ENCODE measurements at regions not wholly inside any gene's neighbourhood (a gene's known extent, or its start where the extent isn't known, plus 50 kb on each side); places are given as distances from the start of the nearest gene placed in this dataset.

DNA sequence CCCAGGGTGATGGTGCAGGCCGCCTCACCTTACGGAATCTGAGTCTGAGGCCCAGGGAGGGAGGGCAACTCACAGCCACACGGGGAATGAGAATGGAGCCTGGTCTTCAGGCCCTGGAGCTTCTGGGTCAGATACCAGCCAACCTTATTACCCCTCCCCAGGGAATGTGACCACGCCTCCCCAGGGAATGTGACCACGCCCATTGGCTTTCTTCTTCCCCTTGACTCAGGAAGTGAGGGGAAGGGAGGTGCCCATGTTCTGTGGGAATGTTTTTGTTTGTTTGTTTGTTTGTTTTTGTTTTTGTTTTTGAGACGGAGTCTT, 57.5 kb upstream of the RBFOX2 start:
- H2AFZ ChIP-seq (ENCODE audit: low read length) = no peak overlapping the region

DNA sequence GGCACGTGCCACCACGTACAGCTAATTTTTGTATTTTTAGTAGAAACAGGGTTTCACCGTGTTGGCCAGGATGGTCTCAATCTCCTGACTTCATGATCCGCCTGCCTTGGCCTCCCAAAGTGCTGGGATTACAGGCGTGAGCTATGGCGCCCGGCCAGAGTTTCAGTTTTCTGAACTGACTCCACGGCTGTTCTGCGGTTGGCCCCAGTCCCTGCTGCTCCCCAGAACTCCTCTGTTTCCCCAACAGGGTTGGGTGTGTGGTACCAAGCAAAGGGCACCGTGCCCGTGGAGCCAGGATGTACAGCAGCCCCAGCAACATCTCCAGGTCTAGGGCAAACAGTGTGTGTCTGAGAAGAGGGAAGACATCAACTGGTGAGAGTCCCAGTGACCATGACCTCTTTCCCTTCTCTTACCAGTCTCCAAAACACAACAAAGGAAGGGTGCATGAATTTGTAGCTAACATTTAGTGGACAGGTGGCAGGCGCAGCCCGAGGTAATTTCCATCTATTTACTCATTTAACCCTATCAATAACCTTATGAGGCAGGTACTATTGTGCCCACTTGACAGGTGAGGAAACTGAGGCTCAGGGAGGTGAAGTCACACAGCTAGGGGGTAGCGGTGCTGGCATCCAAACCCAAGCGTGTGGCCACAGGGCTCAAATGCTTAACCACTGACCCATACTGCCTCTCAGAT, 57.0 kb upstream of the RBFOX2 start:
- intact Hi-C loops (cut with micrococcal nuclease; ENCODE audit: unreplicated experiment) = no loop called here
- no peak for TF ChIP-seq EZH2phosphoT487 (IDR thresholded peaks at IDR 0.05; ENCODE audit: borderline replicate concordance, low read depth, low read length)
- TF ChIP-seq, protein P1, sequence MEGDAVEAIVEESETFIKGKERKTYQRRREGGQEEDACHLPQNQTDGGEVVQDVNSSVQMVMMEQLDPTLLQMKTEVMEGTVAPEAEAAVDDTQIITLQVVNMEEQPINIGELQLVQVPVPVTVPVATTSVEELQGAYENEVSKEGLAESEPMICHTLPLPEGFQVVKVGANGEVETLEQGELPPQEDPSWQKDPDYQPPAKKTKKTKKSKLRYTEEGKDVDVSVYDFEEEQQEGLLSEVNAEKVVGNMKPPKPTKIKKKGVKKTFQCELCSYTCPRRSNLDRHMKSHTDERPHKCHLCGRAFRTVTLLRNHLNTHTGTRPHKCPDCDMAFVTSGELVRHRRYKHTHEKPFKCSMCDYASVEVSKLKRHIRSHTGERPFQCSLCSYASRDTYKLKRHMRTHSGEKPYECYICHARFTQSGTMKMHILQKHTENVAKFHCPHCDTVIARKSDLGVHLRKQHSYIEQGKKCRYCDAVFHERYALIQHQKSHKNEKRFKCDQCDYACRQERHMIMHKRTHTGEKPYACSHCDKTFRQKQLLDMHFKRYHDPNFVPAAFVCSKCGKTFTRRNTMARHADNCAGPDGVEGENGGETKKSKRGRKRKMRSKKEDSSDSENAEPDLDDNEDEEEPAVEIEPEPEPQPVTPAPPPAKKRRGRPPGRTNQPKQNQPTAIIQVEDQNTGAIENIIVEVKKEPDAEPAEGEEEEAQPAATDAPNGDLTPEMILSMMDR (conservative IDR thresholded peaks at IDR 0.05; ENCODE audit: low read length) = no peak
- ChIA-PET POLR2A (interaction anchor here (1.4 kb wide), 1 partner anchor 436 kb away, joined by 5 read pairs; no protein-coding TSS in a partner anchor), CTCF (ENCODE audit: unreplicated experiment) (no interaction called here)
- no peak overlapping the region for H3K4me2 ChIP-seq (ENCODE audit: low read length)
- DNase-seq (ENCODE audit: low spot score) = no peak
- no peaks in the 10 kb centered on the region for H3K36me3 ChIP-seq (ENCODE audit: insufficient read depth, low read length)
- peaks cover 8% of the 10 kb centered on the region for H3K4me1 ChIP-seq (ENCODE audit: insufficient read depth, low read length, poor library complexity, severe bottlenecking)
- no peak overlapping the region for H3K27ac ChIP-seq (ENCODE audit: low read depth, low read length, poor library complexity, severe bottlenecking)
- H3K79me2 ChIP-seq (ENCODE audit: insufficient read depth, low read depth, low read length) = no peaks in the 10 kb centered on the region
- no peaks in the 10 kb centered on the region for H3K9me3 ChIP-seq (ENCODE audit: low read length)
- no TSS peak for BruUV-seq (replicated peaks)
- no peaks in the 10 kb centered on the region for H4K20me1 ChIP-seq (ENCODE audit: insufficient read depth, low read length)
- H3K9me2 ChIP-seq (ENCODE audit: insufficient read depth, low read length) = no peaks in the 10 kb centered on the region
- no peak overlapping the region for H3K4me3 ChIP-seq (ENCODE audit: low read depth, low read length, poor library complexity, severe bottlenecking)
- no peak overlapping the region for H2AFZ ChIP-seq (ENCODE audit: low read length)

More for the DNA sequence above, 57.5 kb upstream of the RBFOX2 start:
- Histone ChIP-seq H3K4me1 (ENCODE audit: insufficient read depth, low read length, poor library complexity, severe bottlenecking) (peaks cover 8% of the 10 kb centered on the region), H3K9me2 (ENCODE audit: insufficient read depth, low read length) (no peaks in the 10 kb centered on the region), H3K4me3 (ENCODE audit: low read depth, low read length, poor library complexity, severe bottlenecking) (no peak overlapping the region), H3K4me2 (ENCODE audit: low read length) (no peak overlapping the region), H3K27ac (ENCODE audit: low read depth, low read length, poor library complexity, severe bottlenecking) (no peak overlapping the region), H4K20me1 (ENCODE audit: insufficient read depth, low read length) (no peaks in the 10 kb centered on the region), H3K79me2 (ENCODE audit: insufficient read depth, low read depth, low read length) (no peaks in the 10 kb centered on the region), H3K9me3 (ENCODE audit: low read length) (no peaks in the 10 kb centered on the region), H3K36me3 (ENCODE audit: insufficient read depth, low read length) (no peaks in the 10 kb centered on the region)
- no TSS peak for BruUV-seq (replicated peaks)
- intact Hi-C loops (cut with micrococcal nuclease; ENCODE audit: unreplicated experiment) = no loop called here
- TF ChIP-seq EZH2phosphoT487 (IDR thresholded peaks at IDR 0.05; ENCODE audit: borderline replicate concordance, low read depth, low read length) = no peak
- TF ChIP-seq, protein P1 (conservative IDR thresholded peaks at IDR 0.05; ENCODE audit: low read length) = no peak
- ChIA-PET POLR2A (interaction anchor here (1.4 kb wide), 1 partner anchor 437 kb away, joined by 5 read pairs; no protein-coding TSS in a partner anchor), CTCF (ENCODE audit: unreplicated experiment) (no interaction called here)
- no peak for DNase-seq (ENCODE audit: low spot score)

DNA sequence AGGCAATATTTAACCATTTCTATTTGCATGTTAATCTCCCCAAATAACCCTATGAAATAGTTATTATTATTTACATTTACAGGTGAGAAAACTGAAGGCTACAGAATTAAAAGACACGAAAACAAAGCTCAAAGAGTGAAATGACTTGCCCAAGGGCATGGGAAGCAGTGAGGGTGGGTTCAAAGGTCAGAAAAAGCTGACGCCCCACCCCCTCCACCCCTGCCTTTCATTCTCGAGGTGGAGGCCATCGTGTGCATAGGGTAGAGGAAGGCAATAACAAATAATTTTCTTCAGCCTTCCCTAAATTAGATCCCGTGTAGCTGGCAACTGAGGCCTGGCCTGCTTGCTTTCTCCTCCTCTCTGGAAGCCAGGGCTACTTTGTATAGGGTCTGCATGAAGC, 56.1 kb upstream of the RBFOX2 start:
- no peaks in the 10 kb centered on the region for H4K20me1 ChIP-seq (ENCODE audit: insufficient read depth, low read length)
- no peaks in the 10 kb centered on the region for H3K9me2 ChIP-seq (ENCODE audit: insufficient read depth, low read length)
- ChIA-PET CTCF (ENCODE audit: unreplicated experiment) (interaction anchor here (0.6 kb wide), 1 partner anchor 493 kb away, joined by 4 read pairs; no protein-coding TSS in a partner anchor), POLR2A (interaction anchor here (0.6 to 0.7 kb wide), 2 partner anchors 8 to 774 kb away, joined by 5 to 6 read pairs; no protein-coding TSS in a partner anchor)
- TF ChIP-seq EZH2phosphoT487 (IDR thresholded peaks at IDR 0.05; ENCODE audit: borderline replicate concordance, low read depth, low read length) = no peak
- TF ChIP-seq, protein P1 (conservative IDR thresholded peaks at IDR 0.05; ENCODE audit: low read length) = no peak
- intact Hi-C loops (cut with micrococcal nuclease; ENCODE audit: unreplicated experiment) = no loop called here
- no TSS peak for BruUV-seq (replicated peaks)
- H3K27ac ChIP-seq (ENCODE audit: low read depth, low read length, poor library complexity, severe bottlenecking) = no peak overlapping the region
- H2AFZ ChIP-seq (ENCODE audit: low read length) = no peak overlapping the region
- H3K36me3 ChIP-seq (ENCODE audit: insufficient read depth, low read length) = no peaks in the 10 kb centered on the region
- no peak overlapping the region for H3K4me2 ChIP-seq (ENCODE audit: low read length)
- no peak overlapping the region for H3K4me3 ChIP-seq (ENCODE audit: low read depth, low read length, poor library complexity, severe bottlenecking)
- peaks cover 8% of the 10 kb centered on the region for H3K4me1 ChIP-seq (ENCODE audit: insufficient read depth, low read length, poor library complexity, severe bottlenecking)
- no peak for DNase-seq (ENCODE audit: low spot score)
- H3K79me2 ChIP-seq (ENCODE audit: insufficient read depth, low read depth, low read length) = no peaks in the 10 kb centered on the region
- no peaks in the 10 kb centered on the region for H3K9me3 ChIP-seq (ENCODE audit: low read length)
